ENCODE measurements at regions not wholly inside any gene's neighbourhood (a gene's known extent, or its start where the extent isn't known, plus 50 kb on each side); places are given as distances from the start of the nearest gene placed in this dataset.
"Not testable (repeated sequence)": the region's sequence is repeated elsewhere in the genome, so short reads cannot be mapped to it uniquely, and the experiment has no call there.

- no peak overlapping the region for H3K4me3 ChIP-seq (replicated peaks; ENCODE audit: low read depth, low read length)
- no peak for DNase-seq (ENCODE audit: low read depth)
- TF ChIP-seq, protein P1, sequence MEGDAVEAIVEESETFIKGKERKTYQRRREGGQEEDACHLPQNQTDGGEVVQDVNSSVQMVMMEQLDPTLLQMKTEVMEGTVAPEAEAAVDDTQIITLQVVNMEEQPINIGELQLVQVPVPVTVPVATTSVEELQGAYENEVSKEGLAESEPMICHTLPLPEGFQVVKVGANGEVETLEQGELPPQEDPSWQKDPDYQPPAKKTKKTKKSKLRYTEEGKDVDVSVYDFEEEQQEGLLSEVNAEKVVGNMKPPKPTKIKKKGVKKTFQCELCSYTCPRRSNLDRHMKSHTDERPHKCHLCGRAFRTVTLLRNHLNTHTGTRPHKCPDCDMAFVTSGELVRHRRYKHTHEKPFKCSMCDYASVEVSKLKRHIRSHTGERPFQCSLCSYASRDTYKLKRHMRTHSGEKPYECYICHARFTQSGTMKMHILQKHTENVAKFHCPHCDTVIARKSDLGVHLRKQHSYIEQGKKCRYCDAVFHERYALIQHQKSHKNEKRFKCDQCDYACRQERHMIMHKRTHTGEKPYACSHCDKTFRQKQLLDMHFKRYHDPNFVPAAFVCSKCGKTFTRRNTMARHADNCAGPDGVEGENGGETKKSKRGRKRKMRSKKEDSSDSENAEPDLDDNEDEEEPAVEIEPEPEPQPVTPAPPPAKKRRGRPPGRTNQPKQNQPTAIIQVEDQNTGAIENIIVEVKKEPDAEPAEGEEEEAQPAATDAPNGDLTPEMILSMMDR (IDR thresholded peaks at IDR 0.05; ENCODE audit: low read length, missing control alignments): no peak
These were observed 218.0 kb upstream of the CRIM1 start for GRCh38 chr2:36137612-36138011.

DNA sequence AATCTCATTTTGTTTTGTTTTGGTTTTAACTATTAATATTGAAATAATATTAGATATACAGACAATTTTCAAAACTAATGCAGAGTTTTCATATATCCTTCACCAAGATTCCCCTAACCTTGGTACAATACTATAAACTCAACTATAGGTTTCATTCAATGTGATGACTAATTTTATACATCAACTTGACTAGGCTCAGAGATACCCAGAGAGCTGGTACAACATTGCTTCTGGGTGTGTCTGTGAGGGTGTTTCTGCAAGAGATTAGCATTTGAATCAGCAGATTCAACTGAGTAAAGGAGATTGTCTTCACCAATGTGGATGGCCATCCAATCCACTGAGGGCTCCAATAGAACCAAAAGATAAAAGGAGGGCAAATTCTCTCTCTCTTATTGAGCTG, 221.3 kb upstream of the CRIM1 start:
- TF ChIP-seq, protein P1 (IDR thresholded peaks at IDR 0.05; ENCODE audit: low read length, missing control alignments): no peak
- DNase-seq (ENCODE audit: low read depth): no peak
- no peak overlapping the region for H3K4me3 ChIP-seq (replicated peaks; ENCODE audit: low read depth, low read length)

DNA sequence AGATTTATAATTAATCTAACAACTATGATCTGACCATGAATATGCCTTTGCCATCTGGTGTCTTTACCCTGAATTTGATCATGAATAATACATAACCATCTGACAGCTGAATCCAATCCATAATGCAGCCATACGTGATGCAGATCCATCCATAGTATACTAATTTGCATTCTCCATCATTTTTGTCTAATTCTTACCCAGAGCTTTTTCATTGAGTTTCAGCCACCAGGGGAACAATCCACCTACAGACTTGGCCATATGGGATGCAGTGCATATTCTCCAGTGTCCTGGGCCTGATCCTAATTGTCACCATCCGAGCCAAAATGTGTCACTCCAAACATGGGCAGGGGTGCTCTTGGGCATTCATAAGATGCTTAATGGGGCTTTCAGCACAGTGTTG, 227.2 kb upstream of the CRIM1 start:
- no peak overlapping the region for H3K4me3 ChIP-seq (replicated peaks; ENCODE audit: low read depth, low read length)
- TF ChIP-seq, protein P1 (IDR thresholded peaks at IDR 0.05; ENCODE audit: low read length, missing control alignments): no peak
- DNase-seq (ENCODE audit: low read depth): no peak

- DNase-seq (ENCODE audit: low read depth): no peak
- H3K4me3 ChIP-seq (replicated peaks; ENCODE audit: low read depth, low read length): no peak overlapping the region
- TF ChIP-seq, protein P1 (IDR thresholded peaks at IDR 0.05; ENCODE audit: low read length, missing control alignments): no peak
These were observed 229.9 kb upstream of the CRIM1 start for GRCh38 chr2:36125702-36126101.

- no peak for DNase-seq (ENCODE audit: low read depth)
- TF ChIP-seq, protein P1 (IDR thresholded peaks at IDR 0.05; ENCODE audit: low read length, missing control alignments): no peak
- H3K4me3 ChIP-seq (replicated peaks; ENCODE audit: low read depth, low read length): no peak overlapping the region
These were observed 231.6 kb upstream of the CRIM1 start for GRCh38 chr2:36123995-36124394.

- TF ChIP-seq, protein P1 (IDR thresholded peaks at IDR 0.05; ENCODE audit: low read length, missing control alignments): no peak
- no peak for DNase-seq (ENCODE audit: low read depth)
- H3K4me3 ChIP-seq (replicated peaks; ENCODE audit: low read depth, low read length): no peak overlapping the region
These were observed 258.6 kb upstream of the CRIM1 start for GRCh38 chr2:36097022-36097421.

DNA sequence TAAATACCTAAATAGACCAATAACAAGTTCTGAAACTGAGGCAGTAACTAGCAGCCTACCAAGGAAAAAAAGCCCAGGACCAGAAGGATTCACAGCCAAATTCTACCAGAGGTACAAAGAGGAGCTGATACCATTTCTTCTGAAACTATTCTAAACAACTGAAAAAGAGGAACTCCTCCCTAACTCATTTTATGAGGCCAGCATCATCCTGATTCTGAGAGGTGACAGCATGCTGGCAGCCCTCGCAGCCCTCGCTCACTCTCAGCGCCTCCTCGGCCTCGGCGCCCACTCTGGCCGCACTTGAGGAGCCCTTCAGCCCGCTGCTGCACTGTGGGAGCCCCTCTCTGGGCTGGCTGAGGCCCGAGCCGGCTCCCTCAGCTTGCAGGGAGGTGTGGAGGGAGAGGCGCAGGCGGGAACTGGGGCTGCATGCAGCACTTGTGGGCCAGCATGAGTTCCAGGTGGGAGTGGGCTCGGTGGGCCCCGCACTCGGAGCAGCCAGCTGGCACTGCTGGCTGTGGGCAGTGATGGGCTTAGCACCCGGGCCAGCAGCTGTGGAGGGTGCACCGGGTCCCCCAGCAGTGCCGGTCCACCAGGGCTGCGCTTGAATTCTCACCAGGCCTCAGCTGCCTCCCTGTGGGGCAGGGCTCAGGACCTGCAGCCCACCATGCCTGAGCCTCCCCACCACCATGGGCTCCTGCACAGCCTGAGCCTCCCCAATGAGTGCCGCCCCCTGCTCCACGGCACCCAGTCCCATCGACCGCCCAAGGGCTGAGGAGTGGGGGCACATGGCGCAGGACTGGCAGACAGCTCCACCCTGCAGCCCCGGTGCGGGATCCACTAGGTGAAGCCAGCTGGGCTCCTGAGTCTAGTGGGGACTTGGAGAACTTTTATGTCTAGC, 263.5 kb upstream of the CRIM1 start:
- not testable (repeated sequence) for H3K4me3 ChIP-seq (replicated peaks; ENCODE audit: low read depth, low read length); DNase-seq (ENCODE audit: low read depth)
